AML-193 (cell line): ENCODE measurements at regions not wholly inside any gene's neighbourhood (a gene's known extent, or its start where the extent isn't known, plus 50 kb on each side); places are given as distances from the start of the nearest gene placed in this dataset.
"Not testable (repeated sequence)": the region's sequence is repeated elsewhere in the genome, so short reads cannot be mapped to it uniquely, and the experiment has no call there.

Source experiments
- DNase-seq, 2 experiments: peaks; one replicate each; lab custom pipeline; 2025; lab: John Stamatoyannopoulos, UW

DNA sequence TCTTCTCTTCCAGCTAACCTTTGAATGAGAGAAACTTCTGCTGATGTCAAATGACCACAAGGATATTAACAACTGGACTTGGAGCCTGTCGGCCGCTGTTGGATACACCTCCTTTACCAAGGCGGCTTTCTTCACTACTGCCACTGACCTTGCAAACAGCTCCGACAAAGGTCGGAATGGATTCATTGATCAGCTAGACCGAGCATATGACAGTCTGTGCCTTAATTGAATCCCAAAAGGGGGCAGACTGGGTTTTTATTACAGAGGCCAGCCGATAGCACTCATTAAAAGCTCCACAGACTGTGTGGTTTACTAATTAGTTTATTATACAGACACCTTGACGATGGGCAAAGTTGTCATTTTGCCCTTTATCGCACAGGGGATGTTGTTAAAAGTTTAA is 394.5 kb downstream of the RERGL start:
- no peak for DNase-seq

DNA sequence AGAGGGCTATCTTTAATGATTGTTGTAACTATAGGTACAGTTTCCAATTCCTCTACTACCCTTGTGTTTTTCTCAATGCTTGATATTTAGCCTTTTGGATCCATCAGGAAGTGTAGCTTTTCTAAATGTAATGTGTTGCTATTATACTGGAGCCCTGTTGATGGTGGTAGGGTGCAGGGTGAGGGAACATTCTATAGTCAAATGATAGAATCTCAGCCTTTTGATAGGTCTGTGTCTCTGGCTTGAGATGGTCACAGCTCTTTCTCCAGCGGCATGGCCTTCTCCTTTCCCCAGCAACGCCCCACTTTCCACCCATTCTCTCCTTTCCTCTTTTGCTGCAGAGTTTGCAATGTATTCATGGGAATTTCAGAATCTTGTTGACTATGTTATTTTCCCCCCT is 398.6 kb downstream of the RERGL start:
- DNase-seq, result no peak

GRCh38 chr12:17680220-17680619 is 409.8 kb downstream of the RERGL start:
- DNase-seq, result no peak

GRCh38 chr12:17666641-17667324 is 423.2 kb downstream of the RERGL start:
- DNase-seq, result no peak

DNA sequence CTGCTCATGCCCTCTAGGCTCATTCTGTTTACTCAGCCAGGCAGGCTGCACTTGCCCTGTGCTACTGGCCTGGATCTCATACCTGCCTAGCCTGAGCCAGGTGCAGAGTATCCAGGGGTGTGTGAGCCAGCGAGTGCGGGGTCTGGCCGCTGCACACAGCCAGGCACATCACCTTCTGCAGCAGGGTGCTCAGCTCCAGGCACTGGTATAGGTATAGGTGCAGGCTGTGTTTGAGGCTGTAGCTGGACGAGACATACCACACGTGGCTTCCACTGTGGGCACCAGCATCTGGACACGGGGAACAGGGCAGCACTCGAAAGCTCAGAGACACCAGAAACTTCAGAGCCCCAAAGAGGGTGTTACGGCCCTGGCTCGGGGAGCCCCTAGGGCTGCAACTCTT is 424.2 kb downstream of the RERGL start:
- DNase-seq, result no peak

GRCh38 chr12:17661250-17661649 is 428.7 kb downstream of the RERGL start:
- DNase-seq, result no peak

DNA sequence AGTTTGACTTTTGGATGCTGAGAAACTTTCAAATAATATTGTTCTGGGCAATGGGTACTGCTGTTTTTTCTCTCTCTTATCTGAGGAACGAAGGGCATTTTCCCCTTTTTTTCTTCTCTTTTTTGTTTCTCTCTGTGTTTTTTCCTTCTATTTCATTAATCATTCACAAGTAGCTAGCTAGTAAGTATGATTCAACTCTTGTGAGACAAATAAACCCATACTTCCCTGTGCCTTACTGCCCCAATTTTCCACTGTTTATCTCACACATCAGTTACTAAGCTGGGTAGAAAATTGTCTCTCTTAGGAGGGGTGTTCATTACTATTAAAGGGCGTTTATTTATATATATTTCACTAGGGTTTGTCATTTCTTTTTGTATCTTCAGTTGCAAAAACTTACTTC is 437.6 kb downstream of the RERGL start:
- no peak for DNase-seq

DNA sequence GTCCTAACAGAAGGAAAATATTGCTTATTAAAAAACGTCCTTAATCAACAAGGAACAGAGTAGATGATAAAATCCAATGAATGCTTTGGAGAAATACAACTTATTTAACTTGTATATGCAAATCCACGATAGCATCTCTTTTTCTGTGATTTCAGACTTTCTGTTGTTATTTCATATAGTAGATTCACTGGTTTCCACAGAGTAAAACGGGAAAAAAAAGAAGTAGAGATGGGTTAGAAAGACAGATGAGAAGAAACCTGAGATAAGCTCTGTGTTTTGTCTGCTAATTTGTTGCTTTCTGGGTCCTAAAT is 447.7 kb downstream of the RERGL start:
- DNase-seq, result no peak

GRCh38 chr12:17640615-17641014 is 449.4 kb downstream of the RERGL start:
- no peak for DNase-seq

DNA sequence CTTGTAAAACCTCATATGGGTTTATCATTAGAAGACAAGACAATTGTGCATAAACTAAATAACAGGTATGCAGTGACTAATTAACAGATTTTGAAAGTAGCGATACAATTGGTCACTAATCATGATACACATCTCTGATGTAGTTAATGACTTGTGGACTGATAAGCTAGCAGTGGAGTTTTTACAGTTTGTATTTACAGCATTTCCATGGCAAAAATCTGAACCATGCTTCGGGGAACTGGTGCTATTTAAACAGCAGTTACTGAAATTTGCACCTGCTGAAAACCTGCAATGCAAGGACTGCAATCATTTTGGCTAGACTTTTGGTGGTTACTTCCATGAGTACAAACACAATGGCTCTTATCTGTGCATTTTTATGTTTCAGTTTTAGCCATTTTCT is 471.2 kb downstream of the RERGL start:
- no peak for DNase-seq

- no peak for DNase-seq
These were observed 480.3 kb downstream of the RERGL start for GRCh38 chr12:17609701-17610100.

GRCh38 chr12:17609153-17609552 is 480.8 kb downstream of the RERGL start:
- no peak for DNase-seq

GRCh38 chr12:17595111-17595510 is 494.9 kb downstream of the RERGL start:
- no peak for DNase-seq

DNA sequence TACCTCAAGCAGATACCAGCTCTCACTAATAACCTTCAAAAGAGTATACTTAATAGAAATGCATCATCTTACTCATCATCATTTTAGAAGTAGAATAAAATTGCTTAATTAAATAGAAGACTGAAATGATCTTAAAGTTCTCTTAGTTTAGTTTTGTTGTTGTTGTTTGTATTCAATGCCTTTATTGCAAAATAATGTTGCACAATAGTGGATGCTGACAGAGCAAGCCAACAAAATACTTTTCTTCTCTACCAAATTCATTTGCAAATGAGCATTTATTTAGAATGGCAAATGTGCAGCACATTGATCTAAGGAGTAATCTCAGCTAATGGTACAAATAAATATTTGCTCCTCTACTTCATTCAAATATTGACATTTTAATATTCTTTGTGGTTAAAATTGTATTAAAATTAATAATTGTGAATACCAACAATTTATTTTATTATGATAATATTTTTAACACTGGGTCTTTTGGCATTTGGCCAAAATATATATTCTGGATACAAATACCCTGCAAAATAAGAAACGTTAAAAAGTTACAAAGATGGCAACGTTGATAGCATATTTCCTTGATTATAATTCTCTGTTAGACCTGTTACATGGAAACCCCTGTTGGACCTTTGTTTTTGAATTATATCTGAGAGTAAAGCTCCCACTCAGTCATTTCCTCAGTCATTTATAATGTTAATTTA is 496.1 kb downstream of the RERGL start:
- DNase-seq, result no peak

- DNase-seq, result no peak
These were observed 497.5 kb downstream of the RERGL start for GRCh38 chr12:17592472-17592871.

GRCh38 chr12:17591005-17591681 is 498.9 kb downstream of the RERGL start:
- DNase-seq, result no peak

DNA sequence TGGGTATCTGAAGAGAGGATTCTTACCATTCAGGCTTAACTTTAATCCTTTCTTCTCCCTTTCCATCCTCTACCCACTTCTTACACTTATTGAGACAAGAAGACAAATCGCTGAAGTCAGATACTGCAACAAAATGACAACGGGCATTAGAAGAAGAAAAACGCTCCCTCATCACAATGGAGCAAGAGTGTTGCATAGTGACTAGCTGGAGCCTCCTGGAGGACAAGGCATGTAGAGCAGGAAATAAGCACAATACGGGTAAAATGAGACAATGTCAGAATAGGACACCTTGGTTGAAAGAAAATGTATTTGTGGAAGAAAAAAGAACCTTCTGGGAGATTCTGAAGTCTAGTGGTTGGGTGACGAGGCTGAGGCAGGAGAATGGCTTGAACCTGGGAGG is 501.0 kb downstream of the RERGL start:
- peak; percentile 32 to 37 for DNase-seq

- no peak for DNase-seq
These were observed 510.6 kb downstream of the RERGL start for GRCh38 chr12:17579205-17580026.

GRCh38 chr12:17577405-17577804 is 512.6 kb downstream of the RERGL start:
- DNase-seq, result no peak

DNA sequence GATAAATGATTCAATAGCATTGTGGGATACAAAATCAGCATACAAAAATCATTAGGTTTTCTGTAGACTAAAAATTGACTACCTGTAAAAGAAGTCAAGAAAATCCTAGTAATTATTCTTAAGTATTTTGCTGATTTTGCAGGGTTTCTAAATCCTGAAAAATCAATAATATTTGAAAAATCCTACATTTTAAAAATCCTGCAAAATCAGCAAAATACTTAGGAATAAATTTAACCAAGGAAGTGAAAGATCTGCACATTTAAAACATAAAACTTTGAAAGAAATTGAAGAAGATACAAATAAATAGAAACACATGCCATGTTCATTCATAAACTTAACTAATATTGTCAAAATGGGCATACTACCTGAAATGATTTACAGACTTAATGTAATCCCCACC is 517.7 kb downstream of the RERGL start:
- DNase-seq, result no peak

DNA sequence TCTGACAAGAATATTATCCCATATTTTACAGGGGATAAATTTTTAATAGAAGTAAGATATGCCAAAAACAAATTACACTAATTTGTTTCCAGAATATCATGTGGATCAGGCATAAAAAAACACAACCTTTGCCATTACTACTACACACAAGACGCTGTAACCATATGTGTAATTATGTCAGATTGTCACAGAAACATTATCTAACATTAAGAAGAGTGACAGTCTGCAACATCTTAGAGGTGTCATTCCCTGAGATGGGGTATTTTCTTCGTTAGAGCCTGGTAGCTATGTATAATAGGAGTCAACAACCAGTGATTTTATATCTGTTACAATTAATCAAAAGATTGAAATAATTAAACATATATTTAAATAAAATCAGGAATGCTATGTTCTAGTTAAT is 518.9 kb downstream of the RERGL start:
- DNase-seq, result no peak

DNA sequence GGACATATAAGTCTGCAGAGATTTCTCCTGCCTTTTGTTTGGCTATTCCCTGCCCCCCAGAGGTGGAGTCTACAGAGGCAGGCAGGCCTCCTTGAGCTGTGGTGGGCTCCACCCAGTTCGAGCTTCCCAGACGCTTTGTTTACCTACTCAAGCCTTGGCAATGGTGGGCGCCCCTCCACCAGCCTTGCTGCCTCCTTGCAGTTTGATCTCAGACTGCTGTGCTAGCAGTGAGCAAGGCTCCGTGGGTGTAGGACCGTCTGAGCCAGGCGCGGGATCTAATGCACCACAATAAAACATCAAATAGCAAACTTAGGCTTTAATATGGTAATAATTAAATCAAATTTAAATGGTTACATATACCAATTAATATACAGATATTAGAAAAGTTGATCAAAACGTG is 525.4 kb downstream of the RERGL start:
- DNase-seq, result not testable (repeated sequence)

GRCh38 chr12:17550011-17550410 is 540.0 kb downstream of the RERGL start:
- no peak for DNase-seq
